ENCODE measurements at regions not wholly inside any gene's neighbourhood (a gene's known extent, or its start where the extent isn't known, plus 50 kb on each side); places are given as distances from the start of the nearest gene placed in this dataset.

DNA sequence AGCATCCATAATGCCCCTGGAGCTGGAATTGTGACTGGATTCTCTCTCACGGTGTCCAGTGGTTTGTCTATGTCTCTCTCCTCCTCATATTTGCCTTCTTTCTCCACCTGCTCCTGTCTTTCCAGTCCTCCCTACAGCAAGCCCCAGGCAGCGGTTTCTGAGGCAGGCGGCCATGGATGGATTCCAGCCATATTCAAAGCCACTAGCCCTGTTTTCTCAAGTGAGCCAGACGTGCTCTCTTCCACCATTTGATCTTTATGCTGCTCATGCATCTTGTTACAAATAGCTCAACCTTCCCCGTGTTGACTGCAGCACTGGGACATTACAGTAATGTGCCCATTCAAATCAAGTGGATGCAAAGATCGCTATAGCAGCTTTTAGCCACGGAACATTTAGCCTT, 387.2 kb upstream of the PODXL start:
- ChIA-PET CTCF (ENCODE audit: low intra/inter-chr PET ratio) (no interaction called here), POLR2A (interaction anchor here (1.5 kb wide), 1 partner anchor 10 kb away, joined by 3 read pairs; no protein-coding TSS in a partner anchor)
- 1% methylated on average over 7 of the region's 7 CpGs for WGBS (ENCODE audit: insufficient coverage, low coverage, missing lambda C conversion rate)
- Histone ChIP-seq H3K36me3 (ENCODE audit: control insufficient read depth, insufficient read depth, low read length) (no peaks in the 10 kb centered on the region), H3K27ac (ENCODE audit: extremely low read depth, low read depth, low read length) (no peak overlapping the region), H3K9me1 (ENCODE audit: control insufficient read depth, insufficient read depth, low read length) (no peaks in the 10 kb centered on the region), H2AFZ (ENCODE audit: low read depth, low read length) (no peak overlapping the region), H3K4me3 (no peak overlapping the region), H3K4me1 (replicated peaks in 1 of 2; ENCODE audit: control insufficient read depth in 2 of 2, insufficient read depth in 2 of 2, low read length in 2 of 2) (peaks cover 0 to 7% of the 10 kb centered on the region in 2 experiments; a peak in 1 of 5 replicates), H3K4me2 (ENCODE audit: insufficient read depth, low read length) (no peak overlapping the region), H3K79me2 (ENCODE audit: control insufficient read depth, insufficient read depth, low read length) (no peaks in the 10 kb centered on the region), H4K20me1 (replicated peaks; ENCODE audit: control insufficient read depth, insufficient read depth, low read length) (peaks cover 9% of the 10 kb centered on the region; the same call in 1 of the 2 replicates), H3K9me3 (replicated peaks; ENCODE audit: control insufficient read depth, insufficient read depth, low read depth, low read length) (no peaks in the 10 kb centered on the region), H3K27me3 (ENCODE audit: control insufficient read depth in 2 of 2, insufficient read depth in 2 of 2, low read length in 2 of 2) (peaks cover 0 to 40% of the 10 kb centered on the region in 2 experiments; a peak in 3 of 5 replicates), H3K9ac (ENCODE audit: insufficient read depth in 1 of 2, low read depth in 2 of 2, low read length in 2 of 2) (no peak overlapping the region)
- no TSS peak for BruUV-seq (replicated peaks)
- FAIRE-seq, result no peak
- intact Hi-C loops (cut with micrococcal nuclease), result loop anchor here (2.0 to 10.0 kb wide), 2 partner anchors 201 to 309 kb away; no protein-coding TSS in a partner anchor
- TF ChIP-seq ADNP (tag; IDR thresholded peaks at IDR 0.05), result no peak
- no peak for TF ChIP-seq POLR2H (tag; IDR thresholded peaks at IDR 0.05; ENCODE audit: low read depth)
- no peak for TF ChIP-seq FOXM1 (IDR thresholded peaks at IDR 0.05; ENCODE audit: low read depth)
- no peak for TF ChIP-seq FOXM1 (CRISPR knock-in tag; IDR thresholded peaks at IDR 0.05; ENCODE audit: low read depth)
- no peak for TF ChIP-seq ZNF134 (CRISPR knock-in tag; conservative IDR thresholded peaks at IDR 0.05)
- TF ChIP-seq, protein P1, sequence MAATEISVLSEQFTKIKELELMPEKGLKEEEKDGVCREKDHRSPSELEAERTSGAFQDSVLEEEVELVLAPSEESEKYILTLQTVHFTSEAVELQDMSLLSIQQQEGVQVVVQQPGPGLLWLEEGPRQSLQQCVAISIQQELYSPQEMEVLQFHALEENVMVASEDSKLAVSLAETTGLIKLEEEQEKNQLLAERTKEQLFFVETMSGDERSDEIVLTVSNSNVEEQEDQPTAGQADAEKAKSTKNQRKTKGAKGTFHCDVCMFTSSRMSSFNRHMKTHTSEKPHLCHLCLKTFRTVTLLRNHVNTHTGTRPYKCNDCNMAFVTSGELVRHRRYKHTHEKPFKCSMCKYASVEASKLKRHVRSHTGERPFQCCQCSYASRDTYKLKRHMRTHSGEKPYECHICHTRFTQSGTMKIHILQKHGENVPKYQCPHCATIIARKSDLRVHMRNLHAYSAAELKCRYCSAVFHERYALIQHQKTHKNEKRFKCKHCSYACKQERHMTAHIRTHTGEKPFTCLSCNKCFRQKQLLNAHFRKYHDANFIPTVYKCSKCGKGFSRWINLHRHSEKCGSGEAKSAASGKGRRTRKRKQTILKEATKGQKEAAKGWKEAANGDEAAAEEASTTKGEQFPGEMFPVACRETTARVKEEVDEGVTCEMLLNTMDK (IDR thresholded peaks at IDR 0.05; ENCODE audit: borderline replicate concordance, insufficient read depth, low read depth, low read length, poor library complexity, severe bottlenecking), result no peak
- no peak for TF ChIP-seq ZNF184 (CRISPR knock-in tag; IDR thresholded peaks at IDR 0.05)
- TF ChIP-seq TGIF2 (CRISPR knock-in tag; IDR thresholded peaks at IDR 0.05), result no peak
- DNase-seq (ENCODE audit: extremely low read depth in 1 of 4, low spot score in 3 of 4), result no peak
- ATAC-seq, result no peak
- in situ Hi-C loops (cut with MboI), result no loop called here
